ENCODE measurements at regions not wholly inside any gene's neighbourhood (a gene's known extent, or its start where the extent isn't known, plus 50 kb on each side); places are given as distances from the start of the nearest gene placed in this dataset.

DNA sequence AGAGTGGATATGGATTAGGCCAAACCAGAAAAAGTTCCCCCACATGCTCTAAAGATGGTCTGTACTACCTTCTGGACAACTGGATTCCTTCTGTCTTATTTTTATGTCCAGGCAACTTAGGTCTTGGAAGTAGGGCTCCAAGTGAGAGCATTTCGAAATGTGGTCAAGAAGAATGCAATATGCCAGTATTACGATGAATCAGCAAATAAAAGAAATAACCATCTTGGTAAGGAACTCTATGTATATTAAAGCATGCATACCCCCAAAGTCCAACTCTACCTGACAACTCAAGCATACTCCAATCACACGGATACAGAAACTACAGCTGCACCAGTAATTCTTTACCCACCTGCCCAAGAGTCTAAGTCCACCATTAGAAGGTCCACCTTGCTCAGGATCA is 234.5 kb downstream of the HNRNPD start:
- TF ChIP-seq POLR2A (IDR thresholded peaks at IDR 0.05; ENCODE audit: low read depth, low read length) (no peak), TAF1 (IDR thresholded peaks at IDR 0.05; ENCODE audit: borderline replicate concordance, low read depth, low read length) (no peak), POLR2AphosphoS5 (IDR thresholded peaks at IDR 0.05; ENCODE audit: low read depth, low read length) (no peak)
